BJ (cell line): ENCODE measurements at regions not wholly inside any gene's neighbourhood (a gene's known extent, or its start where the extent isn't known, plus 50 kb on each side); places are given as distances from the start of the nearest gene placed in this dataset.

Experiments
- CTCF ChIA-PET: fragments of 350-600 bp; formaldehyde crosslinking; extraction: SDS; loops from one replicate; lab custom pipeline; 2021; ENCODE audit warnings: antibody characterized with exemption, inconsistent platforms; lab: Yijun Ruan, JAX
- POLR2A ChIA-PET: fragments of 300-600 bp; sonication (Branson Sonifier 250); formaldehyde crosslinking; extraction: SDS; loops from one replicate; lab custom pipeline; 2021; ENCODE audit warnings: antibody characterized with exemption; lab: Charles Lee
- DNase-seq: peaks from one replicate; pipeline ENCODE4 v3.0.0-alpha.2; 2011; ENCODE audit warnings: low read depth
- H3K27me3 ChIP-seq: 2 replicates; pipeline ENCODE4 v1.6.0; 2011; ENCODE audit warnings: low read length; ENCODE audit not compliant: control insufficient read depth, insufficient read depth
- H3K36me3 ChIP-seq: 2 replicates; pipeline ENCODE4 v1.5.1; 2011; ENCODE audit warnings: low read length; ENCODE audit not compliant: control insufficient read depth, insufficient read depth
- H3K4me3 ChIP-seq: 2 replicates; pipeline ENCODE4 v1.5.1; 2011; ENCODE audit warnings: low read depth, mild to moderate bottlenecking, control low read depth, low read length
- TF ChIP-seq, protein P1 (sequence below): IDR thresholded peaks from 2 replicates; pipeline ENCODE4 v1.5.1; 2011; ENCODE audit warnings: low read depth, mild to moderate bottlenecking, control low read depth, inconsistent platforms, low read length, moderate library complexity; ENCODE audit not compliant: insufficient read depth

- TF ChIP-seq, protein P1, sequence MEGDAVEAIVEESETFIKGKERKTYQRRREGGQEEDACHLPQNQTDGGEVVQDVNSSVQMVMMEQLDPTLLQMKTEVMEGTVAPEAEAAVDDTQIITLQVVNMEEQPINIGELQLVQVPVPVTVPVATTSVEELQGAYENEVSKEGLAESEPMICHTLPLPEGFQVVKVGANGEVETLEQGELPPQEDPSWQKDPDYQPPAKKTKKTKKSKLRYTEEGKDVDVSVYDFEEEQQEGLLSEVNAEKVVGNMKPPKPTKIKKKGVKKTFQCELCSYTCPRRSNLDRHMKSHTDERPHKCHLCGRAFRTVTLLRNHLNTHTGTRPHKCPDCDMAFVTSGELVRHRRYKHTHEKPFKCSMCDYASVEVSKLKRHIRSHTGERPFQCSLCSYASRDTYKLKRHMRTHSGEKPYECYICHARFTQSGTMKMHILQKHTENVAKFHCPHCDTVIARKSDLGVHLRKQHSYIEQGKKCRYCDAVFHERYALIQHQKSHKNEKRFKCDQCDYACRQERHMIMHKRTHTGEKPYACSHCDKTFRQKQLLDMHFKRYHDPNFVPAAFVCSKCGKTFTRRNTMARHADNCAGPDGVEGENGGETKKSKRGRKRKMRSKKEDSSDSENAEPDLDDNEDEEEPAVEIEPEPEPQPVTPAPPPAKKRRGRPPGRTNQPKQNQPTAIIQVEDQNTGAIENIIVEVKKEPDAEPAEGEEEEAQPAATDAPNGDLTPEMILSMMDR = no peak
- CTCF ChIA-PET = no interaction called here
- POLR2A ChIA-PET = no interaction called here
- Histone ChIP-seq H3K27me3 (no peaks in the 10 kb centered on the region), H3K4me3 (no peak overlapping the region), H3K36me3 (no peaks in the 10 kb centered on the region)
- DNase-seq = no peak
Observed at GRCh38 chr5:4222821-4223220, 627.2 kb downstream of the IRX1 start.

DNA sequence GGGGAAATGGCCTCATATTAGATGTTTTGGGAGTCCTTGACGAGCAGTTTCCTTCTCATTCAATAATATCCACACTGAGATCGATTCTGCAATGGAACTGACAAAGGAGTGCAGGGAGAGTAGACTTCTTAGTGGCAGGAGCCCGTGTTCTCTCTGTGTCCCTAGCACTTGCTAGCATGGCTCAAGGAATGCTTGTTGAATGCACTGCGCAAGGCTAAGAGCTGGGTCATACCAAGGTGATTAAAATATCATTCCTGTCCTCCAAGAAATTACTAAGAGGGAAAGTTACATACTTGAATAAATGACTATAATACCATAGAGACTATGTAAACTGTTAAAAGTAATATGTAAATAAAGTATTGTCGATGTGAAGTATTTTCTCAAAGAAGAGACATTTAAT lies 630.1 kb downstream of the IRX1 start:
- ChIA-PET POLR2A (no interaction called here), CTCF (no interaction called here)
- TF ChIP-seq, protein P1 = no peak
- no peak overlapping the region for H3K4me3 ChIP-seq
- H3K27me3 ChIP-seq = no peaks in the 10 kb centered on the region
- H3K36me3 ChIP-seq = no peaks in the 10 kb centered on the region
- DNase-seq = no peak

GRCh38 chr5:4226565-4226964 lies 630.9 kb downstream of the IRX1 start:
- DNase-seq = no peak
- POLR2A ChIA-PET = no interaction called here
- Histone ChIP-seq H3K27me3 (no peaks in the 10 kb centered on the region), H3K4me3 (no peak overlapping the region), H3K36me3 (no peaks in the 10 kb centered on the region)
- TF ChIP-seq, protein P1 = no peak
- CTCF ChIA-PET = no interaction called here

- CTCF ChIA-PET = no interaction called here
- no peak for DNase-seq
- TF ChIP-seq, protein P1 = no peak
- no peaks in the 10 kb centered on the region for H3K36me3 ChIP-seq
- no peaks in the 10 kb centered on the region for H3K27me3 ChIP-seq
- POLR2A ChIA-PET = no interaction called here
- no peak overlapping the region for H3K4me3 ChIP-seq
Observed at GRCh38 chr5:4228708-4229107, 633.1 kb downstream of the IRX1 start.

GRCh38 chr5:4229414-4230292 lies 634.0 kb downstream of the IRX1 start:
- Histone ChIP-seq H3K27me3 (no peaks in the 10 kb centered on the region), H3K36me3 (no peaks in the 10 kb centered on the region), H3K4me3 (no peak overlapping the region)
- TF ChIP-seq, protein P1 = no peak
- no peak for DNase-seq
- POLR2A ChIA-PET = no interaction called here
- CTCF ChIA-PET = no interaction called here
